GM12878 (cell line): ENCODE measurements at regions not wholly inside any gene's neighbourhood (a gene's known extent, or its start where the extent isn't known, plus 50 kb on each side); places are given as distances from the start of the nearest gene placed in this dataset.

ENCODE experiments used
- ASH2L ChIP-seq: fragments of 300-600, 200-600 bp; sonication (generic); IDR thresholded peaks from 2 replicates; pipeline ENCODE4 v1.6.1; 2017; ENCODE audit warnings: low read depth, mild to moderate bottlenecking, borderline replicate concordance
- FOS ChIP-seq: IDR thresholded peaks from 3 replicates; pipeline ENCODE4 v1.6.1; 2011; ENCODE audit warnings: borderline replicate concordance; ENCODE audit not compliant: insufficient read length; ENCODE audit errors: extremely low read depth
- HDAC2 ChIP-seq: fragments of 200-600 bp; sonication (generic); IDR thresholded peaks from 2 replicates; pipeline ENCODE4 v1.6.1; 2017
- KDM1A ChIP-seq: fragments of 200-600 bp; sonication (generic); IDR thresholded peaks from 2 replicates; pipeline ENCODE4 v1.6.1; 2016; ENCODE audit warnings: borderline replicate concordance
- MYB ChIP-seq: fragments of 150-350 bp; IDR thresholded peaks from 2 replicates; pipeline ENCODE4 v1.6.1; 2014; ENCODE audit warnings: mild to moderate bottlenecking, low read depth, low read length, borderline replicate concordance
- POLR2AphosphoS5 ChIP-seq: IDR thresholded peaks from 2 replicates; pipeline ENCODE4 v1.6.1; 2011; ENCODE audit warnings: mild to moderate bottlenecking, low read length, inconsistent platforms
- TARDBP ChIP-seq: IDR thresholded peaks from 2 replicates; pipeline ENCODE4 v1.6.1; 2016; ENCODE audit warnings: borderline replicate concordance
- TCF3 ChIP-seq: IDR thresholded peaks from 2 replicates; pipeline ENCODE4 v1.6.1; 2012; ENCODE audit warnings: low read depth, mild to moderate bottlenecking, low read length, borderline replicate concordance; ENCODE audit not compliant: insufficient read depth
- TF ChIP-seq, protein P1 (sequence below): IDR thresholded peaks from 2 replicates; pipeline ENCODE4 v1.6.1; 2011; ENCODE audit warnings: mild to moderate bottlenecking, low read depth, low read length, moderate library complexity; ENCODE audit not compliant: insufficient replicate concordance
- TF ChIP-seq, protein P2 (sequence below), 3 experiments: IDR thresholded peaks in 2 of 3; conservative IDR thresholded peaks in 1 of 3; 2 replicates each; pipeline ENCODE4 v1.5.1; 2011; ENCODE audit warnings: low read depth in 3 of 3, low read length in 3 of 3, mild to moderate bottlenecking in 3 of 3, control low read depth in 2 of 3, moderate library complexity in 2 of 3, inconsistent platforms in 1 of 3, mixed read lengths in 1 of 3; ENCODE audit not compliant: control insufficient read depth in 2 of 3, insufficient read depth in 1 of 3; ENCODE audit errors: extremely low read depth in 1 of 3

DNA sequence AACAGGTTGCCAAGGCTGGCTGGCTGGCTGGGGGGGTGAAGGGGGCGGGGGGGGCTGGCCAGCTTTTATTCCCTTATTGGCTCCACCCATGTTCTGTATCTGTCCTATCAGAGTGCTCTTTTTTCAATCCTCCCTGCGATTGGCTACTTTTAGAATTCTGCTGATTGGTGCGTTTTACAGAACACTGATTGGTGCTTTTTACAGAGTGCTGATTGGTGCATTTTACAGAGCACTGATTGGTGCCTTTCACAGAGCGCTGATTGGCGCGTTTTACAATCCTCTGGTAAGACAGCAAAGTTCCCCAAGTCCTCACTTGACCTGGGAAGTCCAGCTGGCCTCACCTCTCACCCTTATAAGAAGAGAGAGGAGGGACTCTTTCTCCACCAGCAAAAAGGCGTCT, 175.9 kb downstream of the ERCC6L2 start:
- TF ChIP-seq HDAC2: no peak
- TF ChIP-seq, protein P1, sequence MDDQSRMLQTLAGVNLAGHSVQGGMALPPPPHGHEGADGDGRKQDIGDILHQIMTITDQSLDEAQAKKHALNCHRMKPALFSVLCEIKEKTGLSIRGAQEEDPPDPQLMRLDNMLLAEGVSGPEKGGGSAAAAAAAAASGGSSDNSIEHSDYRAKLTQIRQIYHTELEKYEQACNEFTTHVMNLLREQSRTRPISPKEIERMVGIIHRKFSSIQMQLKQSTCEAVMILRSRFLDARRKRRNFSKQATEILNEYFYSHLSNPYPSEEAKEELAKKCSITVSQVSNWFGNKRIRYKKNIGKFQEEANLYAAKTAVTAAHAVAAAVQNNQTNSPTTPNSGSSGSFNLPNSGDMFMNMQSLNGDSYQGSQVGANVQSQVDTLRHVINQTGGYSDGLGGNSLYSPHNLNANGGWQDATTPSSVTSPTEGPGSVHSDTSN: no peak
- TF ChIP-seq POLR2AphosphoS5: no peak
- no peak for TF ChIP-seq KDM1A
- TF ChIP-seq ASH2L: no peak
- no peak for TF ChIP-seq TARDBP
- no peak for TF ChIP-seq MYB
- TF ChIP-seq, protein P2, sequence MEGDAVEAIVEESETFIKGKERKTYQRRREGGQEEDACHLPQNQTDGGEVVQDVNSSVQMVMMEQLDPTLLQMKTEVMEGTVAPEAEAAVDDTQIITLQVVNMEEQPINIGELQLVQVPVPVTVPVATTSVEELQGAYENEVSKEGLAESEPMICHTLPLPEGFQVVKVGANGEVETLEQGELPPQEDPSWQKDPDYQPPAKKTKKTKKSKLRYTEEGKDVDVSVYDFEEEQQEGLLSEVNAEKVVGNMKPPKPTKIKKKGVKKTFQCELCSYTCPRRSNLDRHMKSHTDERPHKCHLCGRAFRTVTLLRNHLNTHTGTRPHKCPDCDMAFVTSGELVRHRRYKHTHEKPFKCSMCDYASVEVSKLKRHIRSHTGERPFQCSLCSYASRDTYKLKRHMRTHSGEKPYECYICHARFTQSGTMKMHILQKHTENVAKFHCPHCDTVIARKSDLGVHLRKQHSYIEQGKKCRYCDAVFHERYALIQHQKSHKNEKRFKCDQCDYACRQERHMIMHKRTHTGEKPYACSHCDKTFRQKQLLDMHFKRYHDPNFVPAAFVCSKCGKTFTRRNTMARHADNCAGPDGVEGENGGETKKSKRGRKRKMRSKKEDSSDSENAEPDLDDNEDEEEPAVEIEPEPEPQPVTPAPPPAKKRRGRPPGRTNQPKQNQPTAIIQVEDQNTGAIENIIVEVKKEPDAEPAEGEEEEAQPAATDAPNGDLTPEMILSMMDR (IDR thresholded peaks at IDR 0.05 in 2 of 3, conservative IDR thresholded peaks at IDR 0.05 in 1 of 3; ENCODE audit: control insufficient read depth in 2 of 3, extremely low read depth in 1 of 3, insufficient read depth in 1 of 3, low read depth in 3 of 3, low read length in 3 of 3): no peak
- no peak for TF ChIP-seq TCF3
- TF ChIP-seq FOS: no peak
